HG02571 (cell line): ENCODE measurements at regions not wholly inside any gene's neighbourhood (a gene's known extent, or its start where the extent isn't known, plus 50 kb on each side); places are given as distances from the start of the nearest gene placed in this dataset.

Experiments
- ATAC-seq: cut with Tn5 transposase; IDR thresholded peaks from one replicate; pipeline ENCODE4 v1.9.1; 2021; ENCODE audit warnings: mild to moderate bottlenecking, moderate library complexity; ENCODE audit not compliant: unreplicated experiment

DNA sequence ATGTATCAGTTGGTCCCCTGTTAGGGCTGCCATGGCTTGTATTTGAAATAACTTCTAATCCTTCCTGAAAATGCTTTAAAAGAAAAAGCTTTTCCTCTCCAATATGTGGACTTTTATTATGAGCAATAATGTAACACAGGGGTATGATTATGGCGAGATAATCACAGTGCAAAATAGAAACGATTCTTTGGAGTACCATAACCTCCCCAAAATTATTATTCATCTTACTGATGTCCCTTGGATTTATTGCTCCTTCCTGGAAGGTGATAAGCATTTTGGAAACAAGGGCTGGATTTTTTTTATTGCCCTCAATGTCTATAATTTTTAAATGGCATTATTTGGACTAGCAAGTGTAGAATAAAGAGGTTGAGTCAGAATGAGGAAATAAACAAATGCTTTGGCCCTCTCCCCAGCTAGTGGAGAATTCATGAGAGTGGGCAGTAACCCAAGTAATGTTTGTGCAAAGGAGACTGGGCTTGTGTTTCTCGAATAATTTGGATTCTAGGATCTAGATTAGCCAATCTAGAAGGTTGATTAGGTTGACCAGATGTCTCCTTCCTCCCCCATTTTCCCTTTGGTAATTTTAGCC, 403.9 kb upstream of the CELF2 start:
- no peak for ATAC-seq

GRCh38 chr10:10617686-10618085, 400.0 kb upstream of the CELF2 start:
- no peak for ATAC-seq

DNA sequence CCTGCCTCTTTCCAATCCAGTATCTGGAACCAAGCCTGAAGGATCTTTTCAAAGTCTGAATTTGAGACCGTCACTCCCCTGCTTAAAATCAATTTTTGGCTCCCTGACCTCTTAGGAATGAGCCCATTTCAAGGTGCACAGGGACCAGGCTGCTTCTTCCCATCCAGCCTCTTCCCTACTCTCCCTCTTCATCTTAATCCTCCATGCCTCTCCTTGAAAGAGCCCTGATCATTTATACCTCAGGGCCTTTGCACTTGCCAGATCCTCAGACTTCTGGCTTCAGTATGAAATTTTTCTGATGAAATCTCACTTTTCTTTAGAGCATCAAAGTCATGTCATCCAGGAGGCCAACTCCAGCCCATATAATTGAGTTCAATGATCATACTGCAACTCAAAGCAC, 399.5 kb upstream of the CELF2 start:
- ATAC-seq, result no peak

DNA sequence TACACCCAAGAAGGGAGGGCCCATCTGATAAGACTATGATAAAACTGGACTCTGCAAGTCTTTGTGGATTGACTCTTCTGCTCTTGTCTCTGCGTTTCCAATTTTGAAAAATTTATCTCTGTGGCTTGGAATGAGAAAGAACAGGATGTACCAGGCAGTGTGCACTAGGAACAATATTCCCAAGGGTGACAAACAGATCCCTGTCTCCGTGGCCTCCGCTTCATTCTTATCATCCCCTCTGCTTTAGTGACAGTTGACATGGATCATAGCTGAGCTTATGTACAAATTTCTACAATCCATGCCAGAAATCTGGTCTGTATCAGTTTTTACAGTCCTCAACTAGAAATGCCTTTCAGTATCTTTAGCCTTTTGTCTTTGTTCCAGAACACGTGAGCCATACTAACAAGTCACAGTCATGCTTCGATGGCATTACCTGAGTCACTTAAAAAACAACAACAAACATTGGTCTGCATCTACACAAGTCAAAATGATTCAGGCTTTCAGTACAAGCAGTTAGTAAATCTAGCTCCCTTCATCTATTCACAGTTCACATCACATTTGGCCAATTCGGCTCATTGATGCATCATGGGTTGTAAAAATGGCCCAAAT, 393.6 kb upstream of the CELF2 start:
- no peak for ATAC-seq

GRCh38 chr10:10624567-10624962, 393.1 kb upstream of the CELF2 start:
- no peak for ATAC-seq

DNA sequence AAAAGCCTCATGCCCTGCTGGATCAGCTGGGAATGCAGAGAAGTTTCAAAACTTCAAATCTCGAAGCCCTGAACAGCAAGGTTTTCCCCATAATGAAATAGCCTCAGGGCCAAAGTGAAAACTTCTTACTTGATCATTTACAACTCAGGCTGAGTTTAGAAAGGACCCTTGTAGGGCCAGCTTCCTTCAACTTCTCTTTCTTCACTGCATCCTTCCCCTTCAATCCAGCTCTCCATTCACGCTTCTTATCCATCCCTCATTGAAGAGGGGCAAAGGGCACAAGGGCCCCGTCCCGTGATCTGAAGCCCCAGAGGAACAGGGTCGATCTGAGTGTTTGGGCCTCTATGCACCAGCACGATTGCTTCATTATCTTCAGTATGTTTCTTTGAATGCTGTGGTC, 392.2 kb upstream of the CELF2 start:
- no peak for ATAC-seq

DNA sequence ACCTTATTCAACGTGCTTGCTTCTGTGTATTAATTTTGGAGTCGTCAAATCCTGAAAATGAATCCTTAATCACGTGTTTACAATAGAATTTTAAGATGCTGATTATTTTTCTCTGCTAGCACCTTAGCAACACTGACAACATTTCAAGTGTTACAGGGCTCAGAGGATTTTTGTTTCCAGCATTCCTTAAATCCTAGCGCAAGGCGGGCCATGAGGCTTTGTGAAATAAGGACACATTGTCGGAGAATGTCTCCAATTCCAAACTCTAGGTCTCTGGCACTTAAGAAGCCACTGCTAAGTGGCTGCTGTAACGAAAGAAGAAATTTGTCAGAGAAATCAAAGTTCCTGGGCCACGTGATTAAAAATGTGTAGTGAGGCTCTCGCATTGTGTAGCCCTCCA, 390.9 kb upstream of the CELF2 start:
- ATAC-seq, result no peak

DNA sequence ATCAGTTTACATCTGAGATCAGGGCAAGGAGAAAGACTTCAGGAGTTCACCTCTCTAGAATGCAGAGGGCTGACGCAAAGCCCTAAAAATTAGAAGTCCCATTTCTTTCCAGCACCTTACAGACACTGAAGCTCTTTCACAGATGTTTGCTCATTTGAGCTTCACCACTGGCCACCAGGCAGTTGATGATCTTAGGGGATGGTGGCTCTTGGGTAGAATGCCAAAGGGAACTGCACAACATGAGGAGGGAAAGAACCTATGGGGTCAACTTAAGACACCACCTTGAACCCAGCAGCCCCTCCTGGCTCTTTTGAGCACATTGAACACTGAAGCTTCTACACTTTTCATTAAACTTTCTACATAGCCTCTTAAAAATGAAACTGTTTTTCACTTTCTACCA, 390.3 kb upstream of the CELF2 start:
- no peak for ATAC-seq

DNA sequence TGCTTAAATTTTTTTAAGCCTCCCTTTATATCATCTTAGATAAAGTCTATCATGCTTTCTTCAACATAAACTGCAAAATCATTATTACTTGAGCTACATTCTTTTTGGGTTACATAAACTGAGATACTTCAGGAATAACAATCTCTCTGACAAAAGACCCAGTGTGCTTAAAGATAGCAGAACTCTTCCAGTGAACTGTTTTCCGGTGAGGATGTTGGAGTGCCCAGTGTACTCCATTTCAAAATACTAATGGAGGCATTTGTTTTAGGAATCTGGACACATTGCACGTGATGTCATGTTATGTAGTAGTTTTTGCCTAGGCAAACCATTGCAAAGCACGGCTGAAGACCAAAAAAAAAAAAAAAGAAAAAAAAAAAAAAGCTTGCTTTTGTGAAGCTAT, 388.2 kb upstream of the CELF2 start:
- no peak for ATAC-seq

DNA sequence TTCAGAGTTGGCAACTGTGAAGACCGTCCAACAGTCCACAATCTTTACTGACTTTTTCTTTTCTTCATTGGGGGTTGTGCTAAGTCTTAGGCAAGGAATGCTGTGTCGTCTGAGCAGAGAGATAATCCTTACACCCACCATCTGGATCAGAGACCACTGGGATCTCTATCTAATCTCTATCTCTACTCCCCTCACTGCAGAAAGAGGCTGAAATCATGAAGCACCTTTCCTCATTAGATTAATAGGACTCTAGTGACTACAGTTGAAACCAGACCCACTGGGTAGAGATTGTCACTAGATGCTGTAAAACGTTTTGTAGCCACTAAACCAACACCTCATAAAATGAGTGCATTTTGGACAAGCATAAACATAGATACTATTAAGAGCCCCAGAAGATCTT, 387.4 kb upstream of the CELF2 start:
- ATAC-seq, result no peak

- ATAC-seq, result no peak
Measured at GRCh38 chr10:10630782-10631181, 386.9 kb upstream of the CELF2 start.

DNA sequence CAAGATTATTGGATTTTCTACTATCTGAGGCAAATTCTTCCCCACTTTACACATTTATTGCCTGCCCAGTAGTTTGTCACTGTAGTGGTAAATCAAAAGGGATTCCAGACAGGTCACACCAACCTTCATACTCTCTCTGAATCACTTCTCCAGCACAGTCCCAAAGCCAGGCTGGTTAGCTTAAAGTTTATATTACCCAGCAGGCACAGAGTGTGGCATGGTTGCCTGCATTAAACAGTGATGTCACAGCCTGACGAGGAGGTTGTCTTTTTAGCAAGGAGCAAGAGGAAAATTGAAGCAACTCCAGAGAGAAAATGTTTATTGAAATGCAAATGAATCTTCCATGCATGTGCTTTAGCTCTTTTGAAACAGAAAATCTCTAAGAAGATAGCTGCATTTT, 375.5 kb upstream of the CELF2 start:
- ATAC-seq, result no peak

- no peak for ATAC-seq
Measured at GRCh38 chr10:10642751-10643150, 374.9 kb upstream of the CELF2 start.

DNA sequence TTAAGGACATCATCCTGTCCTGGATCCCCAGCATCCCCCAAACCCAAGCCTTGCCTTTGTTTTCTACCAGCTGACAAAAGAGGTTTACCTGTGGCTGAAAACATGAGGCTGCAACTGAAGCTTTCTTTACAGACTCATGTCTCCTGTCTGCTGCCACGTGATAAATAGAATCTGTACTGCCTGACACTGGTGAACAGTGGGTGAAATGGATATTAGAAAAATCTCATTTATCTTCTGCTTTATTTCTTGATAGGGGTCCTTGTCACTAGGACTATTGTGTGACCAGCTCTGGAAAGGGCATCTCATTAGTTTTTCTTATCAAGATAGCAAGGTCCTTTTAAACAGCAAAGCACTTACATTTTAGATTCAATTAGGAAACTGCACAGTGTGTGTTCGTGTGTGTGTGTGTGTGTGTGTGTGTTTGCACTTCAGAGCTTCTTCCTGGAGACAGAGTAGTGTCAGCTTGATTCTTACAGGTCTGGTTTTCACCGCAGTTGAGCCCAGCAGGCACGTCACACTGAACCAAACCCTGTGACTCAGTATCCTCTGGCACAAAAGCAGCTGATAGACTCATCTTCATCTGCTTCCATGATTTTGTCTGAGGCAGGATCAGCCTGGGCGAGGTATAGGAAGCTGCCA, 373.5 kb upstream of the CELF2 start:
- ATAC-seq, result no peak

- ATAC-seq, result no peak
Measured at GRCh38 chr10:10644676-10645385, 372.8 kb upstream of the CELF2 start.

DNA sequence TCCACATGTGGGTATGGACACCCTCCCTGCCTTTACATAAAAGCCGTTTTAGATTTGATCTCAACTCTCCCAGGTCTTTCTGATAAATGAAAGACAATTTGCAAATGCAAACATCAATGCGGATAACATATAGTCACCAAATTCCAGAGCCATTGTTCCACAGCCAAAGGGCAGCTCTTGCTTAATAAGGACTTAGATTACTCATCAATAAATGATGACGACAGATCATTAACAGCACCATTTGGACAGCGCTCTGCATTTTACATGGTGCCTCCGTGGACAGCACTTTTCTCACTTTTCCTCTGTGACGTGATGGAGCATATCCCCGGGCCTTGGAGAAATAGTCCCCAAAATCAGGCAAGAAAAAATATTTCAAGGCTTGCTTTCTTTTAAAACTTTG, 370.3 kb upstream of the CELF2 start:
- ATAC-seq, result no peak

DNA sequence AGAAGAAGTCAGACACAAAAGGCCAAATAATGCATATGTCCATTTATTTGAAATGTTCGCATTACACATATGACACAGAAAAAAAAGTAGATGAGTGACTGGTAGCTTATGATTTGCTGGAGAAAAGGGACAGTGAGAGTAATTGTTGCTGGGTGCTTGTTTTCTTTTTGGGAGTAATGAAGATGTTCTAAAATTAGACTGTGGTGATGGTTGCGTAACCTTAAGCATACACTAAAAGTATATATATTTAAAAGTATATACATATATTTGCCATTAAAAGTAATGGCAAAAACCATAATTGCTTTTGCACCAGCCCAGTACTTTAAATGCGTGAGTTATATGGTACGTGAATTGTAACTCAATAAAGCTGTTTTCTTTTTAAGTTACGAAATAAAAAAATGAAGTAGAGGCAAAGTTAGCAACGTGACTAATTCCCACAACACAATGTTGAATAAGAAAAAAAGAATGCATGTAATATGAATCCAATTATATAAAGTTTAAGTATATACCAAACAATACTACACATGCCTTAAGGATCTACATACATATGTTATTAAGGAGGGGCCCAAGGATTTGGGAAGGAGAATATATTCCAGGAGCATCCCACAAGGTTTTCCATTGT, 360.4 kb upstream of the CELF2 start:
- ATAC-seq, result no peak

- ATAC-seq, result no peak
Measured at GRCh38 chr10:10658172-10658785, 359.4 kb upstream of the CELF2 start.

DNA sequence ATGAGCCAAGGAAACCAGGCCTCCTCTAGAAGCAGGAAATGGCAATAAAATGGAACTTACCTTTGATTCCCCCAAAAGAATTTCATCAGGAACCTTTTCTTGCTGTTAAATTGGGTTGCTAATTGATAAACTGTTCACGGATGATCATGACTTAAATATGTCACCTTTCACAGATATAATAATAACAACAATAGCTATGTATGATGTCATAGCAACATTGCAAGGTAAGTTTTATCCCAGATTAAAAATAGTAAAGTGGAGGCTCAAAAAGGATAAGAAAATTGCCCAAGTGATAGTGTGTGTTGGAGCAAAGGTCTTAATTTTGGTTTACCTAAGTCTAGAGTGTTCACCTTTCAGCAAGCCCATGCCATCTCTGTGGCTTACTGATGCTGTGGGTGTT, 357.6 kb upstream of the CELF2 start:
- no peak for ATAC-seq

DNA sequence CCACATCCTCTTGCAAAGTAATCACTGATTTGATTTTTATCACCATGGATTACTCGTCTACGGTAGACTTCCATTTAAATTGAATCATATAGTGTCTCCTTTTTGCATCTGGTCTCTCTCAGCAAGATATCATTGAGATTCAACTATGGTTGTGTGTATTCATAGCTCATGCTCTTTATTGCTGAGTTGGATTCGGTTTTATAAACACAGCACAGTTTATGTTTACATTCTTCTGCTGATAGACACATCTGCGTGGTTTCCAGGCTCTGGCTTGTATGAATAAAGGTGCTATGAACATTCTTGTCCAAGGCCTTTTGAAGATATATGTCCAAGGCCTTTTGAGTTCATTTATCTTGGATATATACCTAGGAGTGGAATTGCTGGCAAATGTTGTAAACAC, 356.5 kb upstream of the CELF2 start:
- ATAC-seq, result no peak

DNA sequence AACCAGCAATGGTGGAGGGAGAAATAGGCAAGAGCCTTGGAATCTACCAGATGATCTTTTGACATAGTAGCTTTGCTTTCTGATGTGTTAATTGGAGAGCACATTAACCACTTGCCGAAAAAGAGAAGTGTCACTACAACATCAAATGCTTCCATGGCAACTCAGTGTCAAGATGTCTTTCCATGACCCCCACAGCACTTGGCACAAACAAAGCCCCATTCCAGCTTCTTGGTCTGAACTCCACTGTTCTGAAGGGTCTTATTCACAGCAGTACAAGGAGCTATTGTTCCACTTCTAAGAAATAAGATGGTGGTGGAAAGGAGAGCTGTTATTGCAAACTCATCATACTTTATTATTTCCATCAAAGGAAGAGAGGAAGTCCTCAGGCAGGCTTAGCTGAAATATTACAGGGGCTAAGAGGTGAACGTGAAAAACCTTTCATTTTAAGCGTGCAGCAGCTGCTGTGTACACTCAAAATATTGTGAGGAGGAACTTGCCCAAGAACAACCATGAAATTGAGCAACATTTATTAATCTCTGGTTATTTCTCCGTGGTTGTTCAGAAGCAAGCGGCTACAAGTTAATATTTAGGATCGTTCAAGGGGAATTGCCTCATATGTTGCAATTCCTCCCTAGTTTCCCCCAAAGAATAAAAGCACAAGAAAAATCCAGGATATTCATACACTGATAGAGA, 354.8 kb upstream of the CELF2 start:
- no peak for ATAC-seq
